ENCODE measurements at regions not wholly inside any gene's neighbourhood (a gene's known extent, or its start where the extent isn't known, plus 50 kb on each side); places are given as distances from the start of the nearest gene placed in this dataset.

GRCh38 chr20:22504829-22505377, 79.5 kb downstream of the FOXA2 start:
- no peak for TF ChIP-seq CTCF (IDR thresholded peaks at IDR 0.05; ENCODE audit: insufficient read depth, low read length)
- no peak overlapping the region for H3K4me3 ChIP-seq (ENCODE audit: low read depth, low read length)
- DNase-seq (ENCODE audit: low read depth): no peak

DNA sequence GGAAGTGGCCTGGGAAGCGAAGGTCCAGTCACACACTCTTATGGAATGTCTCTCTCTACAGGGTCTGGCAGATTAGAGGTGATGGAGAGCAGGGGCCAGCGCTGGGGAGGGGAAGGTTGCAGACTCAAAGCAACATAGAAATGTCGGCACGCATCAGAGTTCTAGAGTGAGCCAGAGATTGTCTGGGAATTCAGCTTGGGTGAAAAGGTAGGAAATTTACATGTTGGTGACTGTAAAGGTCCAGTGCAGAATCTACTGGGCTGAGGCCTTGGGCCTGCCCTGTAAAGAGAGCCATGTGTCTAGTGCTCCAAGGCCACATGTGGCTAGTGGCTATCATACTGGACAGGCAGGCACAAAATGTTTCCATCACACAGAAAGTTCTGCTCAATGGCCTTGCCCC, 80.8 kb downstream of the FOXA2 start:
- no peak overlapping the region for H3K4me3 ChIP-seq (ENCODE audit: low read depth, low read length)
- DNase-seq (ENCODE audit: low read depth): no peak
- no peak for TF ChIP-seq CTCF (IDR thresholded peaks at IDR 0.05; ENCODE audit: insufficient read depth, low read length)

DNA sequence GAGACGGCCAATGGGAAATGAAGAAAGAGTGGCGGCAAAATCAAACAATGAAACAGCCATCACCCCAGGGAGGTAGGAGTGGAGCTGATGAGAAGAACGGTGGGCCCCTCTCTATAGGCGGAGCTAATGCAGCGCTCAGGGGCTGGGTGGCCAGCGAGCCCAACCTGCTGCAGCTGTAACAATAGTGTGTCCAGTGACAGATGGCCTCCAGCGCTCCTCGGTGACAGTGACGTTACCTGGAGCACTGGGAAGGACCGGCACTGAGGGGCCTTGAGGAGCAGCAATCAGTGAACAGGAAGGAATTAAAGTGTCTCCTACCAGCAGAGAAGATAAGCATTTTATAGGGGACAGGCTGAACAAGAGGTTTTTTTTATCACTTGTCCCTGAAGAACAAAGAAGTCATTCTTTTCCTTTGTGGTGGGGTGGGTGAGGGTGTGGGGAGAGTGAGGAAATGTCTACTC, 81.6 kb downstream of the FOXA2 start:
- TF ChIP-seq CTCF (IDR thresholded peaks at IDR 0.05; ENCODE audit: insufficient read depth, low read length): no peak
- DNase-seq (ENCODE audit: low read depth): no peak
- H3K4me3 ChIP-seq (ENCODE audit: low read depth, low read length): no peak overlapping the region

DNA sequence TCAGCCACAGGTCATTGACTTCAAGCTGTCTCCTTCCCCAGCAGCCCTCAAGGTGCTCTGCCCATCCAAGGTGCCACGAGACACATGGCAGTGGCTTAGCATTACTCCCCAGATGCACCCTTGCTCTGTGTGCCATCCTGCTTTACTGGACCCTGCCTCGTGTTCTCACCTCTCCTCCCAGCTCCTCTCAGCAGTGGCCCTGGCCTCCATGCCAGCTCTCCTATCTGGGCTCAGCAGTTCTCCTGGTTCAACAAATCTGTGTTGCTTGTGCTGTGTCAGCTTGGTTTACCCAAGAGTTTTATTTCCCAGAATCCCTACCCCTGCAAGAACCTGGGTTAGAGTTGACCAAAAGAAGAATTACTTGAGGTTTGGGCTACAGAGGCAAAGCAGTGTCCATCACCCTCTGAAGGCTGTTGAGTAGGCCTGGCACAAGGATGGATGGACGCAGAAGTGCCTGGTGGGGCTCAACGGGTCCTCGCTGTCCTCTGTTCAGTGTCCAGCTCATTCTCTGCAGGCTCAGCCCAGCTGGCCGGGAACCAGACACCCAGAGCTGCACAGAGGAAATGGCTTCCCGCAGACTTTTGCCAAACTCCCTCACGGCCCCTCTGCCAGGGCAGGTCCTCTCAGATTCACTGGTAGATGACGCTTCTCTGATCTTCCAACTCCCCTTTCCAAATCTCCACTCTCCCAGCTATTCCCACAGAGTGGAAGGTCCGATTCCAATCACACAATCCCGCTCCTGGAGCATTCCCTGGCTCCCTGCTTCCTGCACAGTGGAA, 82.6 kb downstream of the FOXA2 start:
- no peak overlapping the region for H3K4me3 ChIP-seq (ENCODE audit: low read depth, low read length)
- no peak for DNase-seq (ENCODE audit: low read depth)
- no peak for TF ChIP-seq CTCF (IDR thresholded peaks at IDR 0.05; ENCODE audit: insufficient read depth, low read length)

GRCh38 chr20:22501034-22501433, 83.3 kb downstream of the FOXA2 start:
- TF ChIP-seq CTCF (IDR thresholded peaks at IDR 0.05; ENCODE audit: insufficient read depth, low read length): no peak

DNA sequence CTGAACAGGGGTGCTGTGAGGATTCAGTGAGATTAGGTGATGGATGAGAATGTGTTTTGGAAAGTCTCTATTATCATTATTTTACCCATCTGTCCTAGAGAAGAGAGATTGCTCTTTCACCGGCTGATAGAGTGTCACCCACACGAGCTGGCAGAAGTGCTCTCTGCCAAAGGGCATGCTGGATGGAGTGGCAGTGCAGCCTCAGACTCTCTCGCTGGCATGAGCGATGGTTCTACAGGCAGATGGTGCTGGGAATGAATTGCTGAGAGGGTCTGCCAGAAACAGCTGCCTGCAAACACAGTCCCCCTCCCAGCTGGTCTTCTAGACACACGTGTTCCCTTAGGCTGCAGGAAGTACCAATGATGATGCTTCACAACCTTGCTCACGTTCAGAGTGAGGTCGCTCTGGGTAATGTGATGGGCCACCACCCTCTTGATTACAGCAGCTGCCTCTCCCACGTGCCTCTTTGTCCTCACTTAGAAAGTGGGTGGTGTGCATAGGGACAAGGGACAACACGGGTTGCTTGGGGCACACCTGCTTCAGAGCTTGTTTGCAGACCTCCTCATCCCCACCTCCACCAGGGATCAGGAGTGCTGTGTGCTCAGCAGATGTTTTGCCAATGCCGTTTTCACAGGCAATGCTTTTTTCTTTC, 84.7 kb downstream of the FOXA2 start:
- no peak for TF ChIP-seq CTCF (IDR thresholded peaks at IDR 0.05; ENCODE audit: insufficient read depth, low read length)
- DNase-seq (ENCODE audit: low read depth): no peak
- H3K4me3 ChIP-seq (ENCODE audit: low read depth, low read length): no peak overlapping the region

More at GRCh38 chr20:22501034-22501433, 83.3 kb downstream of the FOXA2 start:
- no peak for DNase-seq (ENCODE audit: low read depth)
- H3K4me3 ChIP-seq (ENCODE audit: low read depth, low read length): no peak overlapping the region

Data from fibroblast of the aortic adventitia (primary cell).